Progenitor cell of endocrine pancreas (in vitro differentiated cells): ENCODE measurements at regions not wholly inside any gene's neighbourhood (a gene's known extent, or its start where the extent isn't known, plus 50 kb on each side); places are given as distances from the start of the nearest gene placed in this dataset.
A peak's percentile ranks its signal among the peaks of the same experiment; 100 is the strongest.

ENCODE experiments used
- DNase-seq: peaks from one replicate; pipeline ENCODE4 v3.0.0; 2021; ENCODE audit warnings: low spot score; ENCODE audit not compliant: unreplicated experiment
- H3K27ac Mint-ChIP-seq: 2 replicates; pipeline ENCODE4 v1.8.0; 2021; ENCODE audit warnings: mild to moderate bottlenecking, moderate library complexity, mixed read lengths
- H3K27me3 Mint-ChIP-seq: 2 replicates; pipeline ENCODE4 v1.8.0; 2021; ENCODE audit warnings: mixed read lengths
- H3K36me3 Mint-ChIP-seq: 2 replicates; pipeline ENCODE4 v1.8.0; 2022; ENCODE audit warnings: mixed read lengths; ENCODE audit not compliant: insufficient read depth
- H3K4me1 Mint-ChIP-seq: 2 replicates; pipeline ENCODE4 v1.8.0; 2021; ENCODE audit warnings: low read depth, mixed read lengths
- H3K4me3 Mint-ChIP-seq: 2 replicates; pipeline ENCODE4 v1.8.0; 2021; ENCODE audit warnings: low read depth, mild to moderate bottlenecking, moderate library complexity, mixed read lengths
- H3K9me3 Mint-ChIP-seq: 2 replicates; pipeline ENCODE4 v1.8.0; 2021; ENCODE audit warnings: low read depth, mixed read lengths
- CTCF ChIP-seq: fragments of 200-600 bp; sonication (generic); IDR thresholded peaks from one replicate; pipeline ENCODE4 v1.5.0; 2021; ENCODE audit warnings: antibody characterized with exemption, mild to moderate bottlenecking; ENCODE audit not compliant: unreplicated experiment

- Mint-ChIP-seq H3K4me3 (no peak overlapping the region), H3K9me3 (no peaks in the 10 kb centered on the region)
Observed at GRCh38 chr9:12204512-12204911, 488.7 kb upstream of the TYRP1 start.

GRCh38 chr9:12212860-12213259 is 480.3 kb upstream of the TYRP1 start:
- Mint-ChIP-seq H3K4me3 (no peak overlapping the region), H3K4me1 (no peaks in the 10 kb centered on the region), H3K9me3 (peaks cover 12% of the 10 kb centered on the region), H3K27me3 (no peaks in the 10 kb centered on the region), H3K36me3 (no peaks in the 10 kb centered on the region), H3K27ac (no peak overlapping the region)
- no peak for TF ChIP-seq CTCF
- no peak for DNase-seq

More at GRCh38 chr9:12204512-12204911, 488.7 kb upstream of the TYRP1 start:
- no peak for DNase-seq
- no peak for TF ChIP-seq CTCF
- Mint-ChIP-seq H3K4me1 (peaks cover 3% of the 10 kb centered on the region), H3K27me3 (no peaks in the 10 kb centered on the region), H3K27ac (no peak overlapping the region), H3K36me3 (no peaks in the 10 kb centered on the region)

- TF ChIP-seq CTCF = no peak
- H3K27ac Mint-ChIP-seq = no peak overlapping the region
Observed at GRCh38 chr9:12221470-12221869, 471.7 kb upstream of the TYRP1 start.

GRCh38 chr9:12224449-12224848 is 468.7 kb upstream of the TYRP1 start:
- no peak overlapping the region for H3K4me3 Mint-ChIP-seq
- H3K9me3 Mint-ChIP-seq = peaks cover 3% of the 10 kb centered on the region
- H3K4me1 Mint-ChIP-seq = peaks cover 3% of the 10 kb centered on the region
- DNase-seq = no peak
- no peaks in the 10 kb centered on the region for H3K36me3 Mint-ChIP-seq
- no peak for TF ChIP-seq CTCF
- no peaks in the 10 kb centered on the region for H3K27me3 Mint-ChIP-seq
- H3K27ac Mint-ChIP-seq = peak overlapping the region; percentile 2

More at GRCh38 chr9:12221470-12221869, 471.7 kb upstream of the TYRP1 start:
- Mint-ChIP-seq H3K4me3 (no peak overlapping the region), H3K36me3 (no peaks in the 10 kb centered on the region), H3K27me3 (no peaks in the 10 kb centered on the region), H3K4me1 (peaks cover 3% of the 10 kb centered on the region), H3K9me3 (peaks cover 5% of the 10 kb centered on the region)
- no peak for DNase-seq

- Mint-ChIP-seq H3K27me3 (no peaks in the 10 kb centered on the region), H3K4me3 (no peak overlapping the region), H3K4me1 (no peaks in the 10 kb centered on the region), H3K36me3 (peaks cover 4% of the 10 kb centered on the region), H3K9me3 (peaks cover 14% of the 10 kb centered on the region), H3K27ac (no peak overlapping the region)
- TF ChIP-seq CTCF = no peak
- no peak for DNase-seq
Observed at GRCh38 chr9:12230708-12231107, 462.5 kb upstream of the TYRP1 start.
